ENCODE measurements at regions not wholly inside any gene's neighbourhood (a gene's known extent, or its start where the extent isn't known, plus 50 kb on each side); places are given as distances from the start of the nearest gene placed in this dataset.

DNA sequence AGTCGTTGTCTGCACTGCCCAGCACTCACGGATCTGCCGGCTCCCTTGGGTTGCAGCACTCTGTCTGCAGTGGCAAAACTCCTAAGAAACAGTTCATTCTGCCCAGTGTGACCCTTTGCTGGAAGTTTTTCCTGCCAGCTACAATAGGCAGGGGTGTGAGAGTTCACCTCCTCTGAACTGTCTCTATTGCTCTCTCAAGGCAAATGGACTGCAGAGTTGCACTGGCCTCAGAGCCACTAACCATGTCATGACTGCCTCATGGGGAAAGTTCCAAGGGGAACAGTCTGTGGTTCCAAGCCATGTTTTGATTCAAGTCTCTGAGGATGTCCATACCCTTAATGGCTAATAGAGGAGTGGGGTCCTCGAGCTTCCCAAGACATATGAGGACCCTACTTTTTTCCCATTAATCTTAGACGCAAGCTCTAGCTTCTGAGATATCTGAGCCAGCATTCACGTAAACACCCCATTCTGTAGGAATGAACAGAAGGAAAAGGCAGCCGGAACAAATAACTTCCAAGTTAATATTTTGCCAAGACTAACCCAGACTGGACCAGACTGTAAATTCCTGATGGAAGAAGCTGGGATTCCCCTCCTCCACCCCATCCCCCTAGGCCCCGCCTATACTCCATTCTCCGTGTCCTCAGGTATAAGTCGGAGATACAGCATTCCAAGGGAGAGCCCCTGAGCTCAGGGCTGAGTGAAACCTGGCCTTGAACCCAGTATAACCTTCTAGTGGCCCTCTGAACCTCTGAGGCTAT is 93.8 kb upstream of the AKT3 start:
- no peak for DNase-seq

DNA sequence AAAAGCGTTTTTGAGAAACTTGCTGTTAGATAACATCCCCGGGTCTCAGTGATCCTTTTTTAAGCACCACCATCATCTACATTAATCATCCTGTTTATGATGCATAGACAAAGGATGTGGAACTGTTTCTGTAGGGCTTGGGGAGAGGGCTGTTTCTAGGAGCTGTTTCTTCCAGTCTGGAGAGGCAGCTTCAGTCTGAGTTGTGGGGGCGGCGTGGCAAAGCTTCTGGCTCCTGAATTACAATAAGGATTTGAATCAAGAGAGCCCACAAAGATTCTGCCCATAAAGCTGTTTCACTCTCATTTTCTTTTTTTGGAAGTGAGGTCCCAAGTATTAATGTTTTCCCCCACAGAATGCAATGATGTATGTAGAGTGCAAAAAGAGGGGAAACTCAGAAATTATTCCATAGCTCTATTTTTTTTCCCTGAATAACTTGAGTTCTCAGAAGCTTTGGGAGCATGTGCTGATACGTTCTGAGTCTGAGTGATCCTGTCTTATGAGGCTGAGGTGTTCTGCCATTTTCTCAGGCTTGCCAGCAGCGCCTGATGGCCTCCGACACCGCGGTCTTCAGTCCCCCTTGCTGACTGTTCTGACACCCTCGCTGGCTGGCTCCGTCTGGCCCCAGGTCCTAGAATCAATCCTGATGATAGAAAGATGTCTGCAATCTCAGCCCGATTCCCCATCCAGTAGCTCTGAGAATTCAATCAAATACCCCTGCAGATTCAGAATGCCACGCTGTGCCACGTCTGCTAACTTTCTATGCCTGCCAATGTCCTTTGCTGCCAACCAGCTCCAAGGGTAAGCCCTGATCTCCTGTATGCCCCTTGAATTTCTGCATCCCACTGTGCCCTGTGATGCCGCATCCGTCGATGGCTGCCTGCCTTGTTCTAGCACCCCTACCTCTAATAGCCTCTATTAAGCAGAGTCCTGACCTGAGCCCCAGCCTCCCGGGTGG is 92.4 kb upstream of the AKT3 start:
- DNase-seq: no peak

DNA sequence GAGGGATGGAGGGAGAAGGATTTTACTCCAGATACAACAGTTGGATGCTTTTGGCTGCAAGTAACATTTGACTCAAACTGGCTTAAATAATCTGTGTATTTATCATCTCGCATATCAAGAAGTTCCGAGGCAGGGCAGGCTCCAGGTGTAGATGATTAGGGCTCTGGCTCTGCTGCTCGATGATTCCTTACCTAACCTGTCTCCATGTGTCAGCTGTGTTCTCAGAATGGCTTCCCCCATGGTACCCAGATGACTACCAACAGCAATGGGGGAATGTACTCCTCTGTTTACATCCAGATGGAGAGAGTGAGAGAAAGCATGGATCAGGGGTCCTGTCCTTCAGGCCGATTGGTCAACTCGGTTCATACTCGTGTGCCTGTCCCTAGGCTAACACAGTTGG is 90.4 kb upstream of the AKT3 start:
- no peak for DNase-seq

DNA sequence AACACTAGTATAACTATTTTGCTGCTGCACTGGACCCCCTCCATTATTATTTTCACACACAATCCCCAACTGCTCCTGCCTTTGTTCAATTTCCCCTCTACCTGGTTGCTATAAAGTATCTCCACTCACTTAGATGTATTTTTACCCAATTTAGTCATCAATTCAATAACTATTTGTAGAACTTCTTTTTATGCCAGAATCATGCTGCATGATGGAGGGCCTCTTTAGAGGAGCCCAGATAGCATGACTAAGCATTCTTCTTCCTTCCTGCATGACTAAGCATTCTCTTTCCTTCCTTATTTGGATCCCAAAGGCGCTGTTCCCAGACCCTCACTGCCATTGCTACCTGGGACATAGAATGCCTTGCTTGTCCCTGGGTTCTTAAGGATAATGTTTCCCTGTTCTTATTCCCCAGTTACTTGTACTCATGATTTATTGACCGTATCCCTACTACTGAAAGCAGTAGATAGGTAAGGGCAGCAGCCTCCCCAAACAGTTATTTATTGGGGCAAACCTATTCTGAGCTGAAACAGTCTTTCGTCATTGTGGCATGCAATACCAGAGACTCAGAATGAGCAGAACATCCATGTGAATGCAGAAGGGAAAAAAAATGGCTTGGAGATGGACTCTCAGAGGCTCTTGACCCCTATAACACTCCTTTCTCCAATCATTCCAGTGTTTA is 89.3 kb upstream of the AKT3 start:
- no peak for DNase-seq

DNA sequence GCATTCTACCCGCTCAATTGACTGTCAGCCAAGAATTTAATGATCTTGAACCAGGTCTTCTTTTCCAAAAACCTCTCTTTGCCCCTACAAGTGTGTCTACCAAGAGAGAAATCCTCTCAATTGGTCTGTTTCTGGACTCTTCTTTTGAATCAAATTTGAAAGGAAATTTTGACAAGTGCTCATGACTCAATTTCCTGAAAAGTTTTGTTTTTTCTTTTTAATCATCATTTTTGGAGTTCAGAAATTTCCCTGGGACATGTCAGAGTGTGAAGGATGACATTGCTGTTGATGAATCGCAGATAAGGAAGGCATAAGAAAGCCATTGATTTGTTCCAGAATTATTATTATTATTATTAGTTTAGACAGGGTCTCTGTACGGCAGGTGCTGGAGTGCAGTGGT is 88.2 kb upstream of the AKT3 start:
- no peak for DNase-seq

DNA sequence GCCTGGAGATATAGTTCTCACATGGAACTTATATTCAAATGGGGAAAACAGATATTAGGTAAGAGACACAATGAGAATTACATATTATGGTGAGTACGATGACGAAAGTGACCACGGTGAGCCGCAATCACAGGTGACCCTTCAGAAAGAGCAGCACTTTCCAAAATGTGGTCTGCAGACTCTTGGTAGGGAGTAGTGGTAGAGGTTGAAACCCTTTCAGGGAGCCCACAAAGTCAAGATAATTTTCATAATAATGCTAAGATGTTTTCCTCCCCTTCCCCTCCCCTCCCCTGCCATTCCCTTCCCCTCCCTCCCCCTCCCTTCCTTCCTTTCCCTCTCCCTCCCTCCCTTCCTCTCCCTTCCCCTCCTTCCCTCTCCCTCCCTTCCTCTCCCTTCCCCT is 83.5 kb upstream of the AKT3 start:
- DNase-seq: no peak

DNA sequence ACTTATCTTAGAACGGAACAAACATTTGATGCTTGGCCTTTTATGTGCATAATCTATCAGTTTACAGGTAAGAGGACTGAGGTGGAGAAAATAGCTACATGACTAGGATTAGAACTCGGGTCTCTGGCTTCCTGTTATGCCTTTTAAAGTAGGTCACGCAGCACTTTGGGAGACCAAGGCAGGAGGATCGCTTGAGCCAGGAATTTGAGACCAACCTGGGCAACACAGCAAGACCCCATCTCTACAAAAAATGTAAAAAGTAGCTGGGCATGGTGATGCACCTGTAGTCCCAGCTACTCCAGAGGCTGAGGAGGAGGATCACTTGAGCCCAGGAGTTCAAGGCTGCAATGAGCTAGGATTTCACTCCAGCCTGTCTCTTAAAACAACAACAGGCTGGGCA is 81.9 kb upstream of the AKT3 start:
- no peak for DNase-seq

DNA sequence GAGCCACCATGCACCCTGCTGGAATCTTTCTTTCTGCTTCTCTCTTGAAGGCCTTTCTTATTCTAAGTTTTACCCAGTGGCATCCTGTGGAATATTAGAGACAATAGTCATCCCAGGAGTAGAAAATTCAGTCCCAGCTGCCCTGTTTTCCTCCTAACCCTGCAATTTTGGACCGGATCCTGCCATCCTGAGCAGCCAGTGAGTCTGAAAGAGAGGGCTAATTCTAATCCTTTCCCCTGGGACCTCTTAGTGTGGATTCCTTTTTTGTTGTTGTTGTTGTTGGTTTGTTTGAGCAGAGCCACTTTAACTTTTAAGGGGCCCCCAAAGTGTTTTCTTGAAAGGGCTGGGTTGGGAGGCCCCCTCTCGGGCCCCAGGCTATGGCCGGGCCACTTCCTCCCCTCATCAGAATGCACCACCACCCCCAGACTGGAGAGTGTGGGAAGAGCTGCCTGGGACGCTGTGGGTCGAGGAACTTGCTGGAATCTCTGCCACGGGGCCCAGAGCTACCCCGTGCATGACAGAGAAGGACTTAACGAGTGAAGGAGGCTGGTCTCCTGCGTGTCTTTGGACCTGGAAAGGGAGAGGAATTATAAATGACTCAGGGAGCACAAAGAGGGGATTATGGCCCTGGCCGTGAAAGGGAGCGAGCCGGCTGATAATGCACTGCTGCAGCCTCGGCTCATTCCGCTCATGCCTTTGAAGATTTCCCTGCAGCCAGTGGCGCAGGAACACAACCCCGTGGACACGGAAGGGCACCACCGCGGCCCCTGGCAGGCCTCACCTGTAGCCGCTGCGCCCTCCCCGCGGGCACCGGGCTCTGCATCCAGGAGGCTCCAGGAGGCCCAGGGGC is 81.0 kb upstream of the AKT3 start:
- no peak for DNase-seq

DNA sequence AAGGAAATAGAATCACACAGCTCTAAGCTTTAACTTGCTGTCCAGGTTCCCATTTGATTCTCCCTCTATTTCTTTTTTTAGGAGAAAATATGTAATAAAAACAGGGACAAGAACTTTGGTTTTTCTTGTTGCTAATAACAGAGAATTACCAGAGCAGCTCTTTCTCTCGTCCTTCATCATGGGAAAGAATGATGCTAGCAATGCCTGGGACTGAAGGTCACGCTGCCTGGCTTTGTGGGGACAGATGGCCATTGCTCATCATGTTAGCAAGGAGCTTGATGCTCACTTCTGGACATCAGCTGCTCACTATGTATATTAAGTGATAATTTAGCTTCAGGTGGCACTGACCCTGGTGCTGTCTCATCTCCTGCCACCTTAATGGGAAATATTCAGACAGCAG is 77.3 kb upstream of the AKT3 start:
- DNase-seq: no peak

DNA sequence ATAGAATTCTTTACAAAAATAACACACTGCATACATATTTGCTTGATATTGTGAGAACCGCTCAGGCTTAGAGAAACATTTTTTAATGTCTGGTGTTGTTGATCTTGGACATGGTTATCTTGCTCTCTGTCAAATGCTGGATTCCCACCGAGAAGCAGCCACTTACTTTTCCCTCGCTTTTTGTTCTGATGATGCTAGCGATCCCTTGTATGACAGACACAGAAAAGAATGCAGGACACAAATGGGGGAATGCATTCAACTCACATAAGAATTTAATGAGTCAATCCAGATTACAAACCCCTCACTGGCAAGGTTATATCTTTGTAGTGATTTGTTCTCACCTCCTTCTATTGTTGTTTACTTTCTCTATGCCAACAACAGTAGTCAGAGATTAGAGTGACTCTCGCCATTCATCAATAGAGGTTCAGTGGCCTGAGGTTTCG is 76.8 kb upstream of the AKT3 start:
- no peak for DNase-seq

DNA sequence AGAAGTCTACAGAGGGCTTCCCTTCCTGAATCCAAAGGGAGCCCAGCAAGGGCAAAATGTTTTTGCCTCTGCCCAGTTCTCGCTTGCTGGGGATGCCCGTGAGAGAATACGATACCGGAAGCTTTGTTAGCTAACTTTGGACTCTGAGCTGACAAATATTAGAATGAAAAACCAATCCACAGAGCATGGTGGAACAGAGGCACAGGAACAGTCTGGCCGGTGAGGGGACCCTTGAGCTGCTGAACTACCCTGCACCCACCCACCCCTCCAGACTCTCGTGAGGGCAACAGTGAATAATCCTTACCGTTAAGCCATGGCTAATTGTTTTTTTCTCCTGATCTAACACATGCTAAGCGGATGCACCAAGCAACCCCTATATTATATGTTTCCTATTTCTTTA is 76.3 kb upstream of the AKT3 start:
- DNase-seq: no peak

DNA sequence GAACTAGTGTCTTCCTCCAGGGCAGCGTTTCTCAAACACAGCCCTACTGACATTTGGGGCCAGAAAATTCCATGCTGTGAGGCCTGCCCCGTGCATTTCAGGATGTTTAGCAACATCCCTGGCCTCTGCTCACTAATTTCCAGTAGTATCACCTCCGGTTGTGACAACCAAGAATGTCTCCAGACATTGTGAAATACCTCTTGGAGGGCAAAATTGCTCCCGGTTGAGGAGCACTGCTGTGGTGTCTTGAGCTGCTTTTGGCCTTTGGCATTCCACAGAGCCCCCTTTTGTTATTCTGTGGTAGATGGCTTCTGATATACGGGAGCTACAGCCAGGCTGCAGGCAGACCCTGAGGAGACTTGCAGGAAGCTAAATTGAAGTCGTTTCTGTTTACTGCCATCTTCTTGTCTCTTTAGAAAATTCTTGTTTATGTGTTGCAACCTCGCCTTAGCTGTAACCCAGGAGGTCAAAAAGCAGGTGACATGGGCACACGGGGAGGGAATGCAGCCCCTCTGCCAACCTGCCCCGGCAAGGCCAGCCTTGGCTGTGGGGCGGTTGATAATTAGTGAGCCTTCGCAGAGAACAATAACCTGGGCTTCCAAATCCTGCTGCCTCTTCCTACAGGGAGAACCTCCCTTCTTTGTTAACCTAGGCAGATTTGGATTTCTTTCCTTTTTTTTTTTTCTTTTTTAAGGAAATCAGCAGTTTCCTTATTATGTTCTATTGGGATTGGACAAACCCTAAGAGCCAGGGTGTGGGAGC is 74.7 kb upstream of the AKT3 start:
- no peak for DNase-seq

DNA sequence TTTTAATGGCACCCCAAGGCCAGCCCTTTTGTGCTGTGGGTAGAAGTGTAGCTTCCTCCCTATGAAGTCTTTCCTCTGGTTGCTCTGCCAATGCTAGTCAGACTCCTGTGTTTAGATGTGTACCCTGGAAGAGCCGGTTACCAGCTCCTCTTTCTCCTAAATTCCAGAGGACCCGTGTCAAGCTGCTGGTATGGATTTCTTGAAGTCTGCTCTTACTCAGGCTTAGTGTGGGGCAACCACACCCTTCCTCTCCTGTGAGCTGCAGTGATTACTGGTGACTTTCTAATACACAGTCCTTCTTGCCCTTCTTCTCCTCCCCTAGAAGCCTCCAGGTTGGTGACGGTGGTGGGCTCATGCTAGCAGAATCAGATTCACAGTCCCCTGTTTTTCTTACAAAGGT is 74.1 kb upstream of the AKT3 start:
- no peak for DNase-seq

DNA sequence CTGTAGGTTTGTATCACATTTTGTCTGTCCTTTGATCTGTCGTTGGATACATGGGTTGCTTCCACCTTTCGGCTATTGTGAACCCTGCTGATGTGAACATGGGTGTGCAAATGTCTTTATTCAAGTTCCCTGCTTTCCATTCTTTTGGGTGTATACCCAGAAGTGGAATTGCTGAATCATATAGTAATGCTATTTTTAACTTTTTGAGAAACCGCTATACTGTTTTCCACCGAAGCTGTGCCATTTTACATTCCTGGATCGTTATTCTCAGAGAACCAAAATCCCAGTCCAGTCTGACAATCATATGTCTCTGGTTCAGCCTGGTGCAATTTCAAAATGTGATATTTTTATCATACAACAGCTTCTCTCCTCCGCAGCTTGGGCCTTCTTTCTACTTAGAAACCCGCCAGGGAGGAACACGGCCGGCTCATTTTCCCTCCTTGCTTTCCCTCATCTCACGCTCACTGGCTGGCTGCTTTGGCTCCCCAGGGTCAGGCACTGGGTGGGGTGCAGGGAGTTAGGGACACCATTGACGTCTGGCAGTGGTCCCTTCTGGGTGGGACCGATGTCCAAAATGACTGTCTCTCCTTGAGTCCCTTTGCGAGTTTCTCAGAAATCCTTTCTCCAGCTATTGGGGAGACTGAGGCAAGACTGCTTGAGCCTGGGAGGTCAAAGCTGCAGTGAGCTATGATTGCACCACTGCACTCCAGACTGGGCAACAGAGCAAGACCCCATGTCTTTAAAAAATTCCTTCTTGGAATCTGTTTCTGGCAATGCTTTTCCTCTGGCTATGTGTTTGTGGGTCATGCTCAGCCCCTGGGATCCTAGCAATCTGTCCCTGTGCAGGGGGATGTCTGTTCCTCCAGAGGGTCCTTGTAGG is 73.5 kb upstream of the AKT3 start:
- DNase-seq: no peak

DNA sequence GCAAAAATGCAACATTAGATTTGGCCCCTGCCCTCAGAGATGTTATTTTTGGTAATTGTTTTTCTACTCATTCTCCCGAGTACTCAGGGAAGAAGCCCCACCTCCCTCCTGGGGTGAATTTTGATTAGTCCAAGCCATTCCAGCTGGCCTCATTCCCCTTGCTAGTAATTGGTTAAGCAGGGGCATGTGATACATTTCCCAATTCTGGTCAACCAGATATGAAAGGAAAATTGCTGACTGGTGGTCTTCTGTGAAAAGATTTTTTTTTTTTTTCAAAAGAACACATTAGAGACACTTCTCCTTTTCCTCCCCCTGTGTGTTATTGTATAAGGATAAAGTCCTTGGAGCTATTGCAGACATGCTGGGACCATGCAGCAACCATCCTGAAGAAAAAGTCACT is 71.1 kb upstream of the AKT3 start:
- DNase-seq: no peak

DNA sequence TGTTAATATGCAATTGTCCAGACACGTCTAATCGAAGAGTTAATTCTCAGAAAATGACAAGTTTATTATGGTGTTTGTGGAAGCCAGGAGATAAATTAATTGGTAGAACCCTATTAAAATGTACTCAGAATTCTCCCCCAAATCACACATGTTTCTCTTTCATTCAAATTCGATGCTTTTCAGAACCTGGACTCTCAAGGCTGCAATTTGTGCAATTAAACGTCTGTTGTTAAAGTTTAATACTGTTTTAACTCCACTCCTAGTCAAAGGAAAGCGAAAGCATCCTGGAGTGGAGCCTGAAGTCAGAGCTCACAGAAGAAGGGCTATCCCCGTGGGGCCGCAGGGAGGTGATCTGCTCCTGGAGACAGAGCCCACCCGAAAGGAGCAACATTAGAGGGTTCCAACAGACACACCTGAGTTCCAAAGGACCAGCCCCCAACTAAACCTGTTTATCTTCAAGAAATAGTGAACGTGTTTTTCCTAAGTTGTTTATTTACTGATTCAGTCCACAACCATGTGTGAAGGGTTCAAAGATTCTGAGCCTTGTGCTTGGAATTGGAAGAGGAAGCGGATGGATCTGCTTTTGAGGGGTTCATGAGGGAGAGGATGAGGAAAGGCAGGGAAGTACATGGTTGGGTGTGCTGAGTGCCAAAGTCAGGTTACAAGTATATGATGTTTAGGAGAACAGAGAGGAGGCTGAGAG is 68.0 kb upstream of the AKT3 start:
- no peak for DNase-seq

DNA sequence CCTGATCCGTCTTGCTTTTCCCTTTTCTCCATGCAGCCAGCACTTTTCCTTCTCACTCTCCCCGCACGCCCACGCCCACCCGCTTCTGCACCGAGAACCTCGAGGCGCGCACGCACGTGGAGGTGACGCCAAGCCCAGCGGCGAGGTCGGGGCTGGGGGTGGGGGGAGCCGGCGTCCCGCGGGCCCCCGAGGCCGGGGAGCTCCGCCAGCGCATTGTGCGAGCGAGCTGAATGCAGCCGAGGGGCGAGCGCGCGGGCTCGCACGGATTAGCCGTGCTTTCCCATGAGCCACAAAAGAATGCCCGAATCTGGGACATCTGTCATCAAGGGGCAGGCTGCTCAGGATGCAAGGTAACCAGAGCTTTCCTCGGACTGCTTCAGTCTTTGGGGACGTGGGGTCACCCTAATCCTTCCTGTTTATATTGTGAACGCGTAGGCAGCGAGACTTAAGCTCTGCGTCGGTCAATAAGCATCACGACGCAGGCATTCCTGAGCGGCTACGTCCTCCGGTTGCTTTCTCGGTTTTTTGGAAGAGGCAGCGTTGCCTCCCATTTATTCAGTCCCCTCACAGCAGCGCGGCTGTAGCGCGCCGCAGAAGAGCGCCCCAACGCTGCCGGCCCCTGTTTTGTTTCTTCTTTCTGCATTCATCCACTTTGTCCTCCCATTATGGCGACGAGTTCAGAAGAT is 67.3 kb upstream of the AKT3 start:
- peak; percentile 18 for DNase-seq

DNA sequence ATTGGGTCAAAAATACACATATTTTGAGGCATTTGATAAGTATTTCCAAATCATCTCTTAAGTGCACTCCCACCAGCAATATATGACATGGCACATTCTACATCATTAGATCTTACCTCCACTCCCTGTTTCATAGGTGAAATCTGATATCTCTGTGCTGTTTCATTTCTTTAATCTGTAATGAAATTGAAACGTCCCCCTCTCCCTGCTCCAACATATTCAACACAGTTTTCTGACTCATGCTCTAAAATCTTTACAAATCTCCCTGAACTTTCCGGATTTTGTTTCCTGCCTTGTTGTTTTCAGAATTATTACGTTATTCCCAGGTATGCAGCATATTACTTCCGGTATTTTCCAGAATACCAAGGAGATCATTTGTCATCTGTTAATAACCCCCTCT is 66.1 kb upstream of the AKT3 start:
- DNase-seq: no peak

DNA sequence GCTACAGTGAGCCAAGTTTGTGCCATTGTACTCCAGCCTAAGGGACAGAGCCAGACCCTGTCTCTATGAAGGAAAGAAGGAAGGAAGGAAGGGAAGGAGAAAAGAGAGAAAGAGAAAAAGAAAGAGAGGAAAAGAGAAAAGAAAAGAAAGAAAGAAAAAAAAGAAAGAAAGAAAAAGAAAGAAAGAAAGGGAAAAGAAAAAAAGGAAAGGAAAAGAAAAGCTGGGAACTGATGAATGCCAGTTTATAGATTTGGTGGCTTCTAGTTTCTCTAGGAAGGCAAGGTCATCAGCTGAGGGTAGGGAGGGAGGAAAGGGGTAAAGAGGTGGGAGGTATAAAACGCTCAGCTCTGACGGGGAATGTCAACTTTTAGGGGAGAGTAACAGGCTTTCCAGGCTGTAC is 62.3 kb upstream of the AKT3 start:
- DNase-seq: no peak

DNA sequence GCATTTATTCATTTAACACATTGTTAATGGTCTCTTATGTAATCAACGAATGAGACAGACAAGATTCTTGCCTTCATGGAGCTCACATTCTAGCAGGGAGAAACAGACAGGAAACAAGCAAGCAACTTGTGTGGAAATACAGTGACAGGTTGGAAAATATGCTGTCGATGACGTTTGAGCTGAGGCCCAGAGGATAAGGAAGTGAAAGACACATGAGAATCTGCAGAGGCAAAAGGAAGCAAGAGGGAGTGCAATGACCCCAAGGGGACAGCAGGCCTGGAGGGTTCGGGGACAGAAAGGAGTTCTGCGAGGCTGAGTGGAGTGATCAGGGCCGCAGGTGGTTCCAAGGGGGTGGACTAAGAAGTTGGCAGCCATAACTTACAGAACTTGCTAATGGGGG is 60.6 kb upstream of the AKT3 start:
- no peak for DNase-seq

Data from stimulated activated CD4-positive, alpha-beta T cell treated with anti-CD3 and anti-CD28 coated beads, Interleukin-4, amount 100 ng/mL, for 24 hours (primary cell).